ENCODE measurements at regions not wholly inside any gene's neighbourhood (a gene's known extent, or its start where the extent isn't known, plus 50 kb on each side); places are given as distances from the start of the nearest gene placed in this dataset.

- TF ChIP-seq CTCF (IDR thresholded peaks at IDR 0.05; ENCODE audit: insufficient read depth, low read length, poor library complexity, severe bottlenecking) (no peak), EZH2phosphoT487 (conservative IDR thresholded peaks at IDR 0.05; ENCODE audit: low read length) (no peak)
Measured at GRCh38 chr20:29497261-29497671, 1760.2 kb upstream of the DEFB115 start.
